Esophagus squamous epithelium (tissue), 5 donors: ENCODE measurements at regions not wholly inside any gene's neighbourhood (a gene's known extent, or its start where the extent isn't known, plus 50 kb on each side); places are given as distances from the start of the nearest gene placed in this dataset.

ENCODE experiments used
- DNase-seq: peaks from one replicate; lab custom pipeline; 2025; lab: John Stamatoyannopoulos, UW
- H3K27ac ChIP-seq, 4 donors: fragments of 200-600 bp; sonication (generic); one replicate each; pipeline ENCODE4 v1.5.1; 2016 to 2019; ENCODE audit warnings: mild to moderate bottlenecking in 1 of 4
- H3K27me3 ChIP-seq, 4 donors: fragments of 200-600 bp; sonication (generic); 1 replicate in 3 of 4; 2 replicates in 1 of 4; pipeline versions ENCODE4 v1.5.1 to v1.6.0; 2017 to 2021; ENCODE audit warnings: antibody characterized with exemption in 1 of 4
- H3K36me3 ChIP-seq, 3 donors: fragments of 200-600 bp; sonication (generic); one replicate each; pipeline ENCODE4 v1.5.1; 2016 to 2019
- H3K4me1 ChIP-seq, 3 donors: fragments of 200-600 bp; sonication (generic); one replicate each; pipeline ENCODE4 v1.5.1; 2017 to 2019
- H3K4me3 ChIP-seq, 4 donors: fragments of 200-600 bp; sonication (generic); 1 replicate in 3 of 4; 2 replicates in 1 of 4; pipeline ENCODE4 v1.5.1; 2016 to 2019; ENCODE audit warnings: mild to moderate bottlenecking in 2 of 4, moderate library complexity in 1 of 4
- H3K9me3 ChIP-seq, 3 donors: fragments of 200-600 bp; sonication (generic); one replicate each; pipeline ENCODE4 v1.5.1; 2016 to 2019
- POLR2A ChIP-seq, 4 donors: fragments of 450-650 bp; IDR thresholded peaks; one replicate each; pipeline ENCODE4 v1.6.1; 2017; ENCODE audit warnings: antibody characterized with exemption in 4 of 4, mild to moderate bottlenecking in 4 of 4, moderate library complexity in 3 of 4
- WGBS, 2 donors: methylation state at CpG; one replicate each; pipeline ENCODE4 v1.1.5; 2018; 5-methylcytosine and 5-hydroxymethylcytosine counted together
- intact Hi-C: fragments of 100-400 bp; cut with DNase I; formaldehyde crosslinking; loops from one replicate; pipeline ENCODE4 v1.15.0; 2022
- TF ChIP-seq, protein P1 (sequence below), 6 experiments: fragments of 450-650 bp in 4 of 6; fragments of 200-600 bp in 2 of 6; sonication (generic) in 2 of 6; IDR thresholded peaks; one replicate each; pipeline ENCODE4 v1.5.1; 2016 to 2019; ENCODE audit warnings: antibody characterized with exemption in 6 of 6, mild to moderate bottlenecking in 4 of 6, moderate library complexity in 4 of 6
- donor health status: DM: yes; HTN: yes; CAD: no.

DNA sequence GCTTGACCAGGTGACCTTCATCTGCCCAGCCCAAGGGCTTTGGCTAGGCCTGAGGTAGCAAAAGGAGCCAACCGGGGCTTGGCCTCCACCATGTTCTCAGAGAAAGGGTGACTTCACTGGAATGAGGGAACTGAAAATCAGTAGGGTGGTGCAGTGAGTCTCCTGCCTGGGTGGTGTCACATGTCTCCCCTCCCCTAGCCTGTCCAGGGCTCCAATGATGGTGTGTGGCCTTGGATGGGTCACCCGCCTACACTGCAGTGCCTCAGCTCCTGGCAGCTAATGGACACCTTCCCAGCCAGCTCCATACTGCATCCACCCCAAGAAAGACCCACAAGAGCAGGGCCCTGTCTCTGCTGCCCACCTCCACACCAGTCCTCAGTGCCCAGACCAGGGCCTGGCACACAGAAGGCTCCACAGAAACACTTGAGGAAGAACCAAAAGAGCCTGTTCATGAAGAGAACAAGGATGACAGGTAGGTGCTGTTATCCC is 678.7 kb downstream of the MATN1 start:
- H3K4me3 ChIP-seq = no peak overlapping the region
- H3K36me3 ChIP-seq = no peaks in the 10 kb centered on the region
- H3K27ac ChIP-seq = no peak overlapping the region
- intact Hi-C loops = no loop called here
- H3K27me3 ChIP-seq = peaks cover 0 to 30% (median 0%) of the 10 kb centered on the region in 4 donors
- WGBS, 2 donors = 78% methylated on average over 2 of the region's 2 CpGs; no CpG with 5 or more reads in 1 of the 2 donors
- TF ChIP-seq, protein P1, sequence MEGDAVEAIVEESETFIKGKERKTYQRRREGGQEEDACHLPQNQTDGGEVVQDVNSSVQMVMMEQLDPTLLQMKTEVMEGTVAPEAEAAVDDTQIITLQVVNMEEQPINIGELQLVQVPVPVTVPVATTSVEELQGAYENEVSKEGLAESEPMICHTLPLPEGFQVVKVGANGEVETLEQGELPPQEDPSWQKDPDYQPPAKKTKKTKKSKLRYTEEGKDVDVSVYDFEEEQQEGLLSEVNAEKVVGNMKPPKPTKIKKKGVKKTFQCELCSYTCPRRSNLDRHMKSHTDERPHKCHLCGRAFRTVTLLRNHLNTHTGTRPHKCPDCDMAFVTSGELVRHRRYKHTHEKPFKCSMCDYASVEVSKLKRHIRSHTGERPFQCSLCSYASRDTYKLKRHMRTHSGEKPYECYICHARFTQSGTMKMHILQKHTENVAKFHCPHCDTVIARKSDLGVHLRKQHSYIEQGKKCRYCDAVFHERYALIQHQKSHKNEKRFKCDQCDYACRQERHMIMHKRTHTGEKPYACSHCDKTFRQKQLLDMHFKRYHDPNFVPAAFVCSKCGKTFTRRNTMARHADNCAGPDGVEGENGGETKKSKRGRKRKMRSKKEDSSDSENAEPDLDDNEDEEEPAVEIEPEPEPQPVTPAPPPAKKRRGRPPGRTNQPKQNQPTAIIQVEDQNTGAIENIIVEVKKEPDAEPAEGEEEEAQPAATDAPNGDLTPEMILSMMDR (IDR thresholded peaks at IDR 0.05) = no peak
- no peak for TF ChIP-seq POLR2A (IDR thresholded peaks at IDR 0.05)
- no peaks in the 10 kb centered on the region for H3K9me3 ChIP-seq
- DNase-seq = no peak
- no peaks in the 10 kb centered on the region for H3K4me1 ChIP-seq

DNA sequence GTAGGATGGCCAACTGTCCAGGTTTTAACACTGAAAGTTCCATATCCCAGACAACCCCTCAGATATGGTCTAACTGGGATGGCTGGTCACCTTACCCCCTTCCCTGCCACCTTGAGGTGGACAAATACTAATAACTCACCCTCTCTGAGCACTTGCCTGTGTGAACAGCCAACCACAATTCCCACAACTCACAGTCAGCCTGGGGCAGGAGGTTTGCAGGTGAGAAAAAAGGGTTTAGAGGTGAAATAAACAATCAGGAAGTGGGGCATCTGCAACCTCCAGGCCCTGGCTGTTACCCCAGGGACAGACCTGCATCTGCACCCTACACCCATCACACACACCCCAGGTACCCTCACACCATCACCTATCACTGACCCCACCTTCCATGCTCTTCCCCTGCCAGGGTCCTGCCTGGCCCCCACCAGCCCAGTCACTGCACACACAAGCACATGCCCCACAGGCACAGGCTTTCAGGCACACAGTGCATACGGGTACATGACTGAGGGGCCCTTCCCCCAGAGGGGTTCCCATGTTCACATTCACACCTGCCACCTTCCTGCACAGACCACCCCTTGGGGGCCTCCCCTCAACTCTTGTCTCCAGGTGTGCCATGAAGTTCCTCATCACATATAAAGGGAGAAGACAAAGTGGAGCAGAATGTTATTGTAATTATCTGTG is 679.5 kb downstream of the MATN1 start:
- no peak for DNase-seq
- Histone ChIP-seq H3K36me3 (no peaks in the 10 kb centered on the region), H3K4me1 (no peaks in the 10 kb centered on the region), H3K9me3 (no peaks in the 10 kb centered on the region), H3K27ac (no peak overlapping the region), H3K4me3 (no peak overlapping the region), H3K27me3 (peaks cover 0 to 23% (median 0%) of the 10 kb centered on the region in 4 donors)
- WGBS, 2 donors = 56% methylated on average over 1 of the region's 1 CpG; no CpG with 5 or more reads in 1 of the 2 donors
- TF ChIP-seq, protein P1 (IDR thresholded peaks at IDR 0.05) = no peak
- TF ChIP-seq POLR2A (IDR thresholded peaks at IDR 0.05) = no peak
- intact Hi-C loops = no loop called here

DNA sequence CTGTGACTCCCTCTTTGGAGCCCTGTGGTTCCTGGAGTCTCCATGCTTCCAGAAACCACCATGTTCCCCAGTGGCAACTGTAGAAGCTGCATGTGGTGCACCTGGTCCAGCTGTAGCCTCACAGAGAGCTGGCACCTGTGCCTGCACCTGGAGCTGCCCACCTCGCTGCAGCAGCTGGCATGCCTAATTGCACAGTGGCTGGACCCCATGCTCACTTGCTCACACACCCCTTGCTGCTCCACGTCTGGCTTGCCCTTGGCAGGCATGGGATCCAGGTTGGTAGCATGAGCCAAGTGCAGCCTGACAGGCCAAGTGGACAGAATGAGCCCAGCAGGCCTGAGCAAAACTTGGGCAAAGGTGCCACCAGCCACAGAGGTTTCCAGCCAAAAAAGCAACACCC is 680.1 kb downstream of the MATN1 start:
- intact Hi-C loops = no loop called here
- no peaks in the 10 kb centered on the region for H3K4me1 ChIP-seq
- TF ChIP-seq POLR2A (IDR thresholded peaks at IDR 0.05) = no peak
- TF ChIP-seq, protein P1 (IDR thresholded peaks at IDR 0.05) = no peak
- DNase-seq = no peak
- H3K27ac ChIP-seq = no peak overlapping the region
- no peak overlapping the region for H3K4me3 ChIP-seq
- no peaks in the 10 kb centered on the region for H3K36me3 ChIP-seq
- no CpG with 5 or more reads among the region's 2 CpGs for WGBS, 2 donors
- no peaks in the 10 kb centered on the region for H3K9me3 ChIP-seq
- H3K27me3 ChIP-seq = peaks cover 0 to 17% (median 0%) of the 10 kb centered on the region in 4 donors

DNA sequence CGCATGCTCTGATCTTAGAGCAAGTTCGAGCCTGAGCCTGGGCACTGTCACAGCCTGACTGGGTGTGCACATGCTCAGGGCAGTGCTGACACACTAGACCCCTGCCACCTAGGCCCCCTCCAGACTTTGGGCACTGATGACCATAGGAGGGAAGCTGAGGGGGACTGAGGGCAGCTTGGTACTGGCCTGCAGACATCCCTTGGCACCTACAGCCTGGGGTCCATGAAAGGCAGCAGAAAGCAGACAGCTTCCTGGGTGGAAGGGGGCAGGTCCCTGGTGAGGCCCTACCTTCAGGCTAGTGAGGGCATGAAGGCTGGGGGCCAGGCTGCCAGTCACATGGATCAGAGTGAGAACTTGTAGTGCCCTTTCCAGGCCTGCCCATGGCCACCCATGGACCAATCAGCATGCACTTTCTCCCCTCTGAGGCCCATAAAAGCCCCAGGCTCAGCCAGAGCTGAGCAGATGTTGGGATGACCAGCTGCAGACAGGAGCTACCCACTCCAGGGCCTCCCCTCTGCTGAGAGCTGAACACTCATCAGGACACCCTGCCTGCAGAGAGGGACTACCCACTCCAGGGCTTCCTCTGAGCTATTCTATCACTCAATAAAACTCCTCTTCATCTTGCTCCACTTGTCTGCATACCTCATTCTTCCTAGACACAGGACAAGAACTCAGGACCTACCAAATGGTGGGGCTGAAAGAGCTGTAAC is 680.8 kb downstream of the MATN1 start:
- no CpG with 5 or more reads among the region's 2 CpGs for WGBS, 2 donors
- TF ChIP-seq POLR2A (IDR thresholded peaks at IDR 0.05) = no peak
- TF ChIP-seq, protein P1 (IDR thresholded peaks at IDR 0.05) = no peak
- no peak overlapping the region for H3K27ac ChIP-seq
- no peaks in the 10 kb centered on the region for H3K4me1 ChIP-seq
- no peaks in the 10 kb centered on the region for H3K36me3 ChIP-seq
- DNase-seq = no peak
- H3K4me3 ChIP-seq = no peak overlapping the region
- H3K27me3 ChIP-seq = peaks cover 0 to 16% (median 0%) of the 10 kb centered on the region in 4 donors
- intact Hi-C loops = no loop called here
- no peaks in the 10 kb centered on the region for H3K9me3 ChIP-seq
